ENCODE measurements at regions not wholly inside any gene's neighbourhood (a gene's known extent, or its start where the extent isn't known, plus 50 kb on each side); places are given as distances from the start of the nearest gene placed in this dataset.

GRCh38 chr10:113411456-113411855, 141.4 kb upstream of the HABP2 start:
- H3K4me1 ChIP-seq: no peaks in the 10 kb centered on the region
- no peak for DNase-seq
- intact Hi-C loops (cut with DNase I): no loop called here
- H3K9me3 ChIP-seq: no peaks in the 10 kb centered on the region
- no peak overlapping the region for H3K27ac ChIP-seq
- H3K27me3 ChIP-seq: no peaks in the 10 kb centered on the region
- no peaks in the 10 kb centered on the region for H3K36me3 ChIP-seq
- no peak overlapping the region for H3K4me3 ChIP-seq (replicated peaks in 1 of 3)
- 62 to 68% methylated on average over 5 of the region's 5 CpGs for WGBS, 2 donors
- no peak for TF ChIP-seq POLR2A (IDR thresholded peaks at IDR 0.05)

- no peak for TF ChIP-seq POLR2A (IDR thresholded peaks at IDR 0.05)
- TF ChIP-seq CTCF (IDR thresholded peaks at IDR 0.05): no peak
- intact Hi-C loops (cut with DNase I): no loop called here
- WGBS, 2 donors: 81 to 90% methylated on average over 3 of the region's 3 CpGs
- no peak for DNase-seq
- Histone ChIP-seq H3K4me3 (replicated peaks in 1 of 3) (no peak overlapping the region), H3K27me3 (no peaks in the 10 kb centered on the region), H3K36me3 (no peaks in the 10 kb centered on the region), H3K27ac (no peak overlapping the region), H3K4me1 (no peaks in the 10 kb centered on the region), H3K9me3 (no peaks in the 10 kb centered on the region)
Measured at GRCh38 chr10:113412161-113412560, 140.7 kb upstream of the HABP2 start.

GRCh38 chr10:113414543-113414942, 138.3 kb upstream of the HABP2 start:
- Histone ChIP-seq H3K4me1 (no peaks in the 10 kb centered on the region), H3K27ac (no peak overlapping the region), H3K36me3 (no peaks in the 10 kb centered on the region), H3K9me3 (no peaks in the 10 kb centered on the region), H3K27me3 (no peaks in the 10 kb centered on the region), H3K4me3 (replicated peaks in 1 of 3) (no peak overlapping the region)
- no peak for DNase-seq
- TF ChIP-seq CTCF (IDR thresholded peaks at IDR 0.05): no peak
- TF ChIP-seq POLR2A (IDR thresholded peaks at IDR 0.05): no peak
- intact Hi-C loops (cut with DNase I): no loop called here

GRCh38 chr10:113415246-113415645, 137.6 kb upstream of the HABP2 start:
- no peaks in the 10 kb centered on the region for H3K4me1 ChIP-seq
- no peak overlapping the region for H3K27ac ChIP-seq
- WGBS, 2 donors: 70 to 78% methylated on average over 3 of the region's 3 CpGs
- TF ChIP-seq CTCF (IDR thresholded peaks at IDR 0.05) (no peak), POLR2A (IDR thresholded peaks at IDR 0.05) (no peak)
- intact Hi-C loops (cut with DNase I): no loop called here
- H3K9me3 ChIP-seq: no peaks in the 10 kb centered on the region
- H3K4me3 ChIP-seq (replicated peaks in 1 of 3): no peak overlapping the region
- DNase-seq: no peak
- H3K27me3 ChIP-seq: no peaks in the 10 kb centered on the region
- no peaks in the 10 kb centered on the region for H3K36me3 ChIP-seq

- intact Hi-C loops (cut with DNase I): no loop called here
- no peak overlapping the region for H3K27ac ChIP-seq
- no peak for DNase-seq
Measured at GRCh38 chr10:113420057-113420732, 132.7 kb upstream of the HABP2 start.

More at GRCh38 chr10:113420057-113420732, 132.7 kb upstream of the HABP2 start:
- Histone ChIP-seq H3K36me3 (no peaks in the 10 kb centered on the region), H3K9me3 (no peaks in the 10 kb centered on the region), H3K4me1 (peaks cover 4 to 8% of the 10 kb centered on the region in 2 donors), H3K27me3 (no peaks in the 10 kb centered on the region), H3K4me3 (replicated peaks in 1 of 3) (no peak overlapping the region)
- WGBS, 2 donors: 45 to 93% methylated on average over 2 of the region's 2 CpGs
- TF ChIP-seq POLR2A (IDR thresholded peaks at IDR 0.05): no peak
- TF ChIP-seq CTCF (IDR thresholded peaks at IDR 0.05): no peak
